ENCODE measurements at regions not wholly inside any gene's neighbourhood (a gene's known extent, or its start where the extent isn't known, plus 50 kb on each side); places are given as distances from the start of the nearest gene placed in this dataset.

- TF ChIP-seq CTCF (IDR thresholded peaks at IDR 0.05) (no peak), POLR2A (IDR thresholded peaks at IDR 0.05) (no peak)
Measured at GRCh38 chr4:59904331-59904730, 1295.8 kb upstream of the ADGRL3 start.

Measured in testis (tissue), 2 donors.